ENCODE measurements at regions not wholly inside any gene's neighbourhood (a gene's known extent, or its start where the extent isn't known, plus 50 kb on each side); places are given as distances from the start of the nearest gene placed in this dataset.
A peak's percentile ranks its signal among the peaks of the same experiment; 100 is the strongest.

- intact Hi-C loops (cut with micrococcal nuclease; ENCODE audit: unreplicated experiment) (no loop called here), in situ Hi-C loops (cut with HindIII; ENCODE audit: extremely low pct_ligation_motif_present, low pct_unique_long_range_greater_than_20kb) (no loop called here)
- no peak for ATAC-seq
- BruUV-seq (replicated peaks) = no TSS peak
- no peaks in the 10 kb centered on the region for H3K79me2 ChIP-seq (ENCODE audit: insufficient read depth, low read length)
- H3K27me3 ChIP-seq (ENCODE audit: control insufficient read depth in 1 of 2, insufficient read depth in 2 of 2, low read length in 2 of 2) = no peaks in the 10 kb centered on the region
- FAIRE-seq = no peak
- H3K4me2 ChIP-seq (ENCODE audit: low read depth, low read length) = no peak overlapping the region
- no peaks in the 10 kb centered on the region for H3K9me3 ChIP-seq (ENCODE audit: low read length)
- CTCF ChIA-PET (ENCODE audit: low intra/inter-chr PET ratio, low total read pairs) = no interaction called here
- H2AFZ ChIP-seq (ENCODE audit: low read length) = no peak overlapping the region
- 0 out of 2 replicates have a peak, but pooled peaks cover 7% of the 10 kb centered on the region for H3K4me1 ChIP-seq (ENCODE audit: insufficient read depth, low read length)
- no peak for DNase-seq (ENCODE audit: low spot score)
- POLR2A ChIA-PET = no interaction called here
- no peak overlapping the region for H3K9ac ChIP-seq (ENCODE audit: insufficient read depth, low read depth, low read length)
- H3K4me3 ChIP-seq (replicated peaks in 1 of 3; ENCODE audit: insufficient read depth in 1 of 3, low read depth in 2 of 3, low read length in 3 of 3) = no peak overlapping the region
- H4K20me1 ChIP-seq (ENCODE audit: insufficient read depth, low read length) = no peaks in the 10 kb centered on the region
- 90% methylated on average over 2 of the region's 2 CpGs for WGBS (ENCODE audit: low lambda C conversion rate)
- H3K36me3 ChIP-seq (replicated peaks in 1 of 2; ENCODE audit: control insufficient read depth in 1 of 2, insufficient read depth in 2 of 2, low read length in 2 of 2) = no peaks in the 10 kb centered on the region
- H3K27ac ChIP-seq (ENCODE audit: extremely low read length, insufficient read depth, low read length) = no peak overlapping the region
- TF ChIP-seq ARNT (IDR thresholded peaks at IDR 0.05) (no peak), ZNF530 (CRISPR knock-in tag; IDR thresholded peaks at IDR 0.05; ENCODE audit: low read depth) (no peak), MYC (CRISPR knock-in tag; IDR thresholded peaks at IDR 0.05; ENCODE audit: borderline replicate concordance) (no peak)
- TF ChIP-seq, protein P1, sequence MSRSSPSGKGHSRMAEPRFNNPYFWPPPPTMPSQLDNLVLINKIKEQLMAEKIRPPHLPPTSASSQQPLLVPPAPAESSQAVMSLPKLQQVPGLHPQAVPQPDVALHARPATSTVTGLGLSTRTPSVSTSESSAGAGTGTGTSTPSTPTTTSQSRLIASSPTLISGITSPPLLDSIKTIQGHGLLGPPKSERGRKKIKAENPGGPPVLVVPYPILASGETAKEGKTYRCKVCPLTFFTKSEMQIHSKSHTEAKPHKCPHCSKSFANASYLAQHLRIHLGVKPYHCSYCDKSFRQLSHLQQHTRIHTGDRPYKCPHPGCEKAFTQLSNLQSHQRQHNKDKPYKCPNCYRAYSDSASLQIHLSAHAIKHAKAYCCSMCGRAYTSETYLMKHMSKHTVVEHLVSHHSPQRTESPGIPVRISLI (CRISPR knock-in tag; IDR thresholded peaks at IDR 0.05; ENCODE audit: borderline replicate concordance) = no peak
Measured at GRCh38 chr7:17168416-17168815, 130.0 kb upstream of the AHR start.

- no peak overlapping the region for H2AFZ ChIP-seq (ENCODE audit: low read length)
- FAIRE-seq (no peak), DNase-seq (ENCODE audit: low spot score) (no peak), ATAC-seq (no peak)
- H3K27ac ChIP-seq (ENCODE audit: extremely low read length, insufficient read depth, low read length) = no peak overlapping the region
- 0 out of 2 replicates have a peak, but pooled peaks cover 6% of the 10 kb centered on the region for H3K4me1 ChIP-seq (ENCODE audit: insufficient read depth, low read length)
- no TSS peak for BruUV-seq (replicated peaks)
- 95% methylated on average over 3 of the region's 3 CpGs for WGBS (ENCODE audit: low lambda C conversion rate)
- TF ChIP-seq ZNF546 (CRISPR knock-in tag; conservative IDR thresholded peaks at IDR 0.05) (no peak), MAFF (IDR thresholded peaks at IDR 0.05; ENCODE audit: low read depth, low read length) (peak; percentile 37; the same call in 1 of the 2 replicates), MAFK (conservative IDR thresholded peaks at IDR 0.05 in 1 of 2, IDR thresholded peaks at IDR 0.05 in 1 of 2; ENCODE audit: low read length in 2 of 2) (peak; percentile 39 to 54; a peak in 3 of 4 replicates)
- POLR2A ChIA-PET = no interaction called here
- no peak overlapping the region for H3K4me2 ChIP-seq (ENCODE audit: low read depth, low read length)
- intact Hi-C loops (cut with micrococcal nuclease; ENCODE audit: unreplicated experiment) (no loop called here), in situ Hi-C loops (cut with HindIII; ENCODE audit: extremely low pct_ligation_motif_present, low pct_unique_long_range_greater_than_20kb) (no loop called here)
- no peaks in the 10 kb centered on the region for H3K9me3 ChIP-seq (ENCODE audit: low read length)
- H3K9ac ChIP-seq (ENCODE audit: insufficient read depth, low read depth, low read length) = no peak overlapping the region
- H3K4me3 ChIP-seq (replicated peaks in 1 of 3; ENCODE audit: insufficient read depth in 1 of 3, low read depth in 2 of 3, low read length in 3 of 3) = no peak overlapping the region
- no peaks in the 10 kb centered on the region for H3K79me2 ChIP-seq (ENCODE audit: insufficient read depth, low read length)
- H3K27me3 ChIP-seq (ENCODE audit: control insufficient read depth in 1 of 2, insufficient read depth in 2 of 2, low read length in 2 of 2) = no peaks in the 10 kb centered on the region
- no peaks in the 10 kb centered on the region for H3K36me3 ChIP-seq (replicated peaks in 1 of 2; ENCODE audit: control insufficient read depth in 1 of 2, insufficient read depth in 2 of 2, low read length in 2 of 2)
- CTCF ChIA-PET (ENCODE audit: low intra/inter-chr PET ratio, low total read pairs) = no interaction called here
- H4K20me1 ChIP-seq (ENCODE audit: insufficient read depth, low read length) = no peaks in the 10 kb centered on the region
Measured at GRCh38 chr7:17171427-17171826, 127.0 kb upstream of the AHR start.

Data from HepG2 (cell line).